ENCODE measurements at regions not wholly inside any gene's neighbourhood (a gene's known extent, or its start where the extent isn't known, plus 50 kb on each side); places are given as distances from the start of the nearest gene placed in this dataset.

DNA sequence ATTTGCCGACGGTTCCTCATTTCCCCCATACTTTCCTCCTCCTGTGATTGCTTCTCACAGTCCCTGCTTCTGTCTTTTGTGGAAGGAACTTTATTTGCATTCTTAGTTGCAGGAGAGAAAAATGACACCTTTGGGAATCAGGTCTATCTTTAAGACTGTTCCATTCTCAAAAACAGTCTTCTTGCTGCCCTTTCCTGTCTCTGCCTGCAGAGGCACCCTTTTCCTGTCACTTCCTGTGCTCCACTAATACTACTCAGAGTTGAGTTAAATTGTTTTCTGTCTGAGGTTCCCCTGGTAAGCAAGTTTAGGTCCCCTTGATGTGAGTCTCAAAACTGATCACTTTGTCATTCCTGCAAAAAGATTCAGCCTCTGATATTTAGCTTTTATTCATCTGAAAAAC lies 208.8 kb upstream of the CLNK start:
- DNase-seq (ENCODE audit: low read depth), result peak; percentile 21
- TF ChIP-seq, protein P1, sequence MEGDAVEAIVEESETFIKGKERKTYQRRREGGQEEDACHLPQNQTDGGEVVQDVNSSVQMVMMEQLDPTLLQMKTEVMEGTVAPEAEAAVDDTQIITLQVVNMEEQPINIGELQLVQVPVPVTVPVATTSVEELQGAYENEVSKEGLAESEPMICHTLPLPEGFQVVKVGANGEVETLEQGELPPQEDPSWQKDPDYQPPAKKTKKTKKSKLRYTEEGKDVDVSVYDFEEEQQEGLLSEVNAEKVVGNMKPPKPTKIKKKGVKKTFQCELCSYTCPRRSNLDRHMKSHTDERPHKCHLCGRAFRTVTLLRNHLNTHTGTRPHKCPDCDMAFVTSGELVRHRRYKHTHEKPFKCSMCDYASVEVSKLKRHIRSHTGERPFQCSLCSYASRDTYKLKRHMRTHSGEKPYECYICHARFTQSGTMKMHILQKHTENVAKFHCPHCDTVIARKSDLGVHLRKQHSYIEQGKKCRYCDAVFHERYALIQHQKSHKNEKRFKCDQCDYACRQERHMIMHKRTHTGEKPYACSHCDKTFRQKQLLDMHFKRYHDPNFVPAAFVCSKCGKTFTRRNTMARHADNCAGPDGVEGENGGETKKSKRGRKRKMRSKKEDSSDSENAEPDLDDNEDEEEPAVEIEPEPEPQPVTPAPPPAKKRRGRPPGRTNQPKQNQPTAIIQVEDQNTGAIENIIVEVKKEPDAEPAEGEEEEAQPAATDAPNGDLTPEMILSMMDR (conservative IDR thresholded peaks at IDR 0.05; ENCODE audit: low read depth, low read length), result peak; percentile 59

DNA sequence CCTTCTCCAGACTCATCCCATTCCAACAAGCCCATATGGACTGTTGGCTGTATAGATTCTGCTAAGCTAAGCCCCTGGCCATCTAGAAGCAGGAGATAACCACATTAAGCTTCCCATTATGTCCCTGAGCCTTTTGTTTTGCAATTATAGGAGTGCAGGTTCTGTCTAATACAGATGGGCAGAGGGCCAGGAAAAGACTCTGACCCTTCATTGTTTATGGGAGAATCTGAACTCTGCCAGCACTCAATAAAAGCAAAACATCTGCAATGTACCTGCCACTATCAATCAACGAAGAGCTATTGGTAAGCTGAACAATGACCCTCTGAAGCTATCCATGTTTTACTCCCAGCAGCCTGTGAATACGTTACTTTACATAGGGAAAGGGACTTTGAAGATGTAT lies 207.3 kb upstream of the CLNK start:
- TF ChIP-seq, protein P1 (conservative IDR thresholded peaks at IDR 0.05; ENCODE audit: low read depth, low read length), result no peak
- DNase-seq (ENCODE audit: low read depth), result no peak
- no peak overlapping the region for H3K4me3 ChIP-seq (ENCODE audit: low read depth, low read length)

More for the DNA sequence above, 208.8 kb upstream of the CLNK start:
- H3K4me3 ChIP-seq (ENCODE audit: low read depth, low read length), result no peak overlapping the region

DNA sequence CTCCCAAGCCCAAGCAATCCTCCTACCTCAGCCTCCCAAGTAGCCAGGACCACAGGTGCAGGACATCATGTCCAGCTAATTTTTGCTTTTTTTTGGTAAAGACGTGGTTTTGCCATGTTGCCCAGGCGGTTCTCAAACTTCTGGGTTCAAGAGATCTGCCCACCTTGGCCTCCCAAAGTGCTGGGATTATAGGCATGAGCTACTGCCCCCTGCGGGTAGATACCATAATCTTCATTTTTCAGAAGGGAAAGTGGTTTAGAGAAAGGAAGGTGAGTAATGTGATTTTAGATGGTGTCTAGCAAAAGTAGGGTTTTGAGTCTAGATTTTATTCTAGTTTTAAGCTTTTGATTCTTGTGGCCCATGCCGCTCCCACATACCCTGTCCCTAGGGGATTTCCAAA lies 205.3 kb upstream of the CLNK start:
- no peak overlapping the region for H3K4me3 ChIP-seq (ENCODE audit: low read depth, low read length)
- TF ChIP-seq, protein P1 (conservative IDR thresholded peaks at IDR 0.05; ENCODE audit: low read depth, low read length), result no peak
- DNase-seq (ENCODE audit: low read depth), result no peak

DNA sequence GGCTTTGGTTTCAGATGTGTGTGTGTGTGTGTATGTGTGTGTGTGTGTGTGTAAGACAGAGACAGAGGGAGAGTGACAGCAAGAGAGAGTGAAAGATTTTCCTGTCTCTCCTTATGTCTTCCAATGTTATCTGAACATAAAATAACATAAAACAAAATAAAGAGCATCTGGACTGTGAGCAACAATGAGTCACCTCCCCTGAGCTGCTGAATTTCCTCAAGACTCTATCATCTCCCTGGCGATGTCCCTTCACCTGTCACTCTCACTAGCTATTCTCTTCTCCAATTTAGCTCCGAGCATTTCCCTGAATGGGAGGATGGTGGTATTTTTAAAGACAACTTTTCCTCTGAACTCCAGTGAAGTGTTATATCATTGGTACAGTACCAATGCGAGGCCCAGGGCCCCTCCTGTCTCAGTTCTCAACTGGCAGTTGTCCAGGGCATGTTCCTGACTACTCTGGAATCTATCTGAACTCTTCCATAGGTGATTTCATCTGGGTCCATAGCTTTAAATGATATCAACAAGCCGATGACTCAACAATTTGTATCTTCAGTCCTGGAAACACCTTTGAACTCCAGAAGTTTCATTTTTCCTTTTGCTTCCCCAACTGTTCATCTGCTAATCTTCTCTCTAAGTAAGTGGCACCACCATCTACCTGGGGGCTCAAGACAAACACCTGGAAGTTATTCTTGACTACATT lies 195.0 kb upstream of the CLNK start:
- TF ChIP-seq, protein P1 (conservative IDR thresholded peaks at IDR 0.05; ENCODE audit: low read depth, low read length), result no peak
- peak; percentile 9 for DNase-seq (ENCODE audit: low read depth)
- no peak overlapping the region for H3K4me3 ChIP-seq (ENCODE audit: low read depth, low read length)

DNA sequence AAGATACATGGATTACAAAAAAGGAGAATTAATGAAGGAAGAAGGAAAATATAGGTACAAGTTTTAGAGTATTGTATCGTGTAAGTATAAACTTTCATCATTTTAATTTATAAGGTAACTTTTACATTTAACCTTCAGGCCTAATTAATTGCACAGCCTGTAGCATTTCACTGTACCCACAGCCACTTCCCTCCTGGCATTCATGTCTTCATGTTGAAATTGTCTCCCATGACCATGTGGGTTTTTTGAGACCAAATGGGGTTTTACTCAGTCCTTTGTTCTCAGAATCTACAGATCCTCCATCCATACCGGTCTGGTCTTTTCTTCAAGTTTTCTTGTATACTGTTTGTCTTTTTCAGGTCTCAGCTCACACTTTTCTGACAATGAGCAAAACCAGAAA lies 194.3 kb upstream of the CLNK start:
- DNase-seq (ENCODE audit: low read depth), result no peak
- no peak overlapping the region for H3K4me3 ChIP-seq (ENCODE audit: low read depth, low read length)
- TF ChIP-seq, protein P1 (conservative IDR thresholded peaks at IDR 0.05; ENCODE audit: low read depth, low read length), result no peak

DNA sequence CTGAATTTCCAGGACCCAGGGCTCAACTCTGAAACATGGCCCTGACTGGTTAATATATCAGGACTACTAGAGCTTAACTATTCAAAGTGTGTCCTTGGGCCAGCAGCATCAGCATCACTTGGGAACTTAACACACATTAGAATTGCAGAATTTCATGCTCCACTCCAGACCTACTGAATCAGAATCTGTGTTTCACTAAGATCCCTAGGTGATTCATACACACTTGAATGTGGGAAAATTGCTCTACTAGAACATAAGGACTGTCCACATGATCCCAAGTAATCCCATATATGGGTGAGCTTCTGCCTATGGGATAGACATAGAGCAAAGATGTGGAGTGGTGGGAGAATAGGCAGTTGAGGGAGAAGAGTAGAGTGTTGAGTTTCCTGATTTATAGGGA lies 192.5 kb upstream of the CLNK start:
- no peak overlapping the region for H3K4me3 ChIP-seq (ENCODE audit: low read depth, low read length)
- DNase-seq (ENCODE audit: low read depth), result no peak
- TF ChIP-seq, protein P1 (conservative IDR thresholded peaks at IDR 0.05; ENCODE audit: low read depth, low read length), result no peak

DNA sequence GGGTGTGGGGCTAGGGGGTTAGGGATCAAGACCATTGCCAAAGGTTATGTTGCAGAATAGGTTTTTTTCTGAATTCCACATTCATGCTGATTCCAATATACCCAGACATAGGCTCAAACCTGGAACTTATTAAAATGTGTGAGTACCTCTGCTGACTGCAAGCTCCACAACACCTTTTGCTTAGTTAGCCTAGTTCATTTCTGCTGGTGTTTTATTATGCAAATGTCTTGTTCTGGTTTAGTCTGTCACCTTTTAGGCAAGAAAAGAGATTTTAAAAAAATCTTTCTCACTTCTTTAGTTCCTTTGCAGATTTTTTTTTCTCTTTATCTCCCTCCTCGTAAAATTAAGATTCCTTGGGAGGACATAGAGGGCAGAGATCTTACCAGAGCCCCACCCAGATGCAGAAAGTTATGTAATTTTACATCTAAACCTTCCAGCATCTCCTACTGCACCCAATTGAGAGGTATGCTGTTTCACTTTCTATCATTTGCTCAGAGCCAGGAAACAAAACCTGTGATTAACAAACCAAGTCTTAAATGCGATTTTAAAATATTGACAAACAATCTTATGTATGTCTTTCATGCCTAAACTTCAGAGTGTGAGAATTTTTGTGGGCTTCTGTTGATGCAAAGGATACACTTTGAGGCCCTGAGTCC lies 190.7 kb upstream of the CLNK start:
- DNase-seq (ENCODE audit: low read depth), result no peak
- no peak overlapping the region for H3K4me3 ChIP-seq (ENCODE audit: low read depth, low read length)
- TF ChIP-seq, protein P1 (conservative IDR thresholded peaks at IDR 0.05; ENCODE audit: low read depth, low read length), result no peak

All from choroid plexus epithelial cell (primary cell).